Endodermal cell (in vitro differentiated cells): ENCODE measurements at regions not wholly inside any gene's neighbourhood (a gene's known extent, or its start where the extent isn't known, plus 50 kb on each side); places are given as distances from the start of the nearest gene placed in this dataset.

Source experiments
- DNase-seq: peaks from one replicate; pipeline ENCODE4 v3.0.0-alpha.2; 2017
- H3K27ac ChIP-seq: 2 replicates; pipeline ENCODE4 v1.5.1; 2013; ENCODE audit warnings: mild to moderate bottlenecking, low read depth, low read length, moderate library complexity
- H3K27me3 ChIP-seq: 2 replicates; pipeline ENCODE4 v1.6.1; 2013; ENCODE audit warnings: mild to moderate bottlenecking, low read length, moderate library complexity; ENCODE audit not compliant: insufficient read depth, control insufficient read depth, poor library complexity, severe bottlenecking
- H3K36me3 ChIP-seq: 2 replicates; pipeline ENCODE4 v1.7.0; 2013; ENCODE audit warnings: mild to moderate bottlenecking, low read length, moderate library complexity; ENCODE audit not compliant: control insufficient read depth, insufficient read depth
- H3K4me1 ChIP-seq: one replicate; pipeline ENCODE4 v1.7.0; 2013; ENCODE audit warnings: low read length; ENCODE audit not compliant: control insufficient read depth, insufficient read depth
- H3K4me3 ChIP-seq: 2 replicates; pipeline ENCODE4 v1.5.1; 2013; ENCODE audit warnings: mild to moderate bottlenecking, low read length, moderate library complexity
- H3K9ac ChIP-seq: 2 replicates; pipeline ENCODE4 v1.6.1; 2013; ENCODE audit warnings: mild to moderate bottlenecking, low read length, moderate library complexity; ENCODE audit not compliant: poor library complexity, severe bottlenecking; ENCODE audit errors: extremely low read depth
- H3K9me3 ChIP-seq: 2 replicates; pipeline ENCODE4 v1.6.1; 2013; ENCODE audit warnings: mild to moderate bottlenecking, low read length, moderate library complexity; ENCODE audit not compliant: control insufficient read depth
- H3K27ac Mint-ChIP-seq: 2 replicates; pipeline ENCODE4 v1.8.0; 2020; ENCODE audit warnings: mixed read lengths
- H3K27me3 Mint-ChIP-seq: 2 replicates; pipeline ENCODE4 v1.8.0; 2021; ENCODE audit warnings: mild to moderate bottlenecking, mixed read lengths; ENCODE audit not compliant: insufficient read depth
- H3K36me3 Mint-ChIP-seq: 2 replicates; pipeline ENCODE4 v1.8.0; 2020; ENCODE audit warnings: low read depth, mixed read lengths
- H3K4me1 Mint-ChIP-seq: 2 replicates; pipeline ENCODE4 v1.8.0; 2020; ENCODE audit warnings: mixed read lengths
- H3K4me3 Mint-ChIP-seq: 2 replicates; pipeline ENCODE4 v1.8.0; 2020; ENCODE audit warnings: mild to moderate bottlenecking, moderate library complexity, mixed read lengths
- H3K9me3 Mint-ChIP-seq: 2 replicates; pipeline ENCODE4 v1.8.0; 2020; ENCODE audit warnings: mild to moderate bottlenecking, mixed read lengths
- WGBS, 2 experiments: methylation state at CpG; one replicate each; pipeline versions ENCODE4 v1.1.5 to v1.1.7; 2013; ENCODE audit warnings: missing lambda C conversion rate in 2 of 2, mixed read lengths in 1 of 2; ENCODE audit not compliant: insufficient coverage in 1 of 2, insufficient read length in 1 of 2; 5-methylcytosine and 5-hydroxymethylcytosine counted together
- TF ChIP-seq, protein P1 (sequence below): fragments of 200-600 bp; sonication (generic); conservative IDR thresholded peaks from 2 replicates; pipeline ENCODE4 v1.5.0; 2021; ENCODE audit warnings: antibody characterized with exemption, mild to moderate bottlenecking

DNA sequence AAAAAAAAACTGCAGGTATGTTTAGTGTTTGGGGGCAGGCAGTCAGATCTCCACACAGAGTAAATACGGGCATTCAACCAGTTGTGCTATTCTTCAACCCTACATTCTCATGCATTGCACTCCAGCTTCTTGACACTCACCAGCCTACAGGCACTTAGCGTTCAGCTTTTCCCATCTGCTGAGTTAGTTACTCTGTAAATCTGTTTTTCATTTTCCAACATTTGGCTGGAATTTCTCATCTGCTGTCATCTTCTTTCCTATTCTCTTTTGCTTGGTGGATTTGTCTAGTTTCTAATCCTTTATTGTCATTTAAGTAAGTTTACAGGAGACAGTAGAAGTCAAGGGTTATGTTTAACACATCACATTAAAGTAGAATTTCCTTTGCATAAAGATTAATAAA lies 1318.9 kb downstream of the OLFM4 start:
- no peaks in the 10 kb centered on the region for H3K27me3 Mint-ChIP-seq
- H3K9ac ChIP-seq: no peak overlapping the region
- TF ChIP-seq, protein P1, sequence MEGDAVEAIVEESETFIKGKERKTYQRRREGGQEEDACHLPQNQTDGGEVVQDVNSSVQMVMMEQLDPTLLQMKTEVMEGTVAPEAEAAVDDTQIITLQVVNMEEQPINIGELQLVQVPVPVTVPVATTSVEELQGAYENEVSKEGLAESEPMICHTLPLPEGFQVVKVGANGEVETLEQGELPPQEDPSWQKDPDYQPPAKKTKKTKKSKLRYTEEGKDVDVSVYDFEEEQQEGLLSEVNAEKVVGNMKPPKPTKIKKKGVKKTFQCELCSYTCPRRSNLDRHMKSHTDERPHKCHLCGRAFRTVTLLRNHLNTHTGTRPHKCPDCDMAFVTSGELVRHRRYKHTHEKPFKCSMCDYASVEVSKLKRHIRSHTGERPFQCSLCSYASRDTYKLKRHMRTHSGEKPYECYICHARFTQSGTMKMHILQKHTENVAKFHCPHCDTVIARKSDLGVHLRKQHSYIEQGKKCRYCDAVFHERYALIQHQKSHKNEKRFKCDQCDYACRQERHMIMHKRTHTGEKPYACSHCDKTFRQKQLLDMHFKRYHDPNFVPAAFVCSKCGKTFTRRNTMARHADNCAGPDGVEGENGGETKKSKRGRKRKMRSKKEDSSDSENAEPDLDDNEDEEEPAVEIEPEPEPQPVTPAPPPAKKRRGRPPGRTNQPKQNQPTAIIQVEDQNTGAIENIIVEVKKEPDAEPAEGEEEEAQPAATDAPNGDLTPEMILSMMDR: no peak
- peaks cover 18% of the 10 kb centered on the region for H3K36me3 Mint-ChIP-seq
- no peak overlapping the region for H3K4me3 ChIP-seq
- no peak for DNase-seq
- no peaks in the 10 kb centered on the region for H3K4me1 ChIP-seq
- H3K4me3 Mint-ChIP-seq: no peak overlapping the region
- no peak overlapping the region for H3K27ac Mint-ChIP-seq
- H3K27me3 ChIP-seq: no peaks in the 10 kb centered on the region
- H3K27ac ChIP-seq: no peak overlapping the region
- 93 to 100% methylated on average over 2 of the region's 2 CpGs for WGBS, 2 experiments
- peaks cover 13% of the 10 kb centered on the region for H3K9me3 Mint-ChIP-seq
- H3K36me3 ChIP-seq: peaks cover 13% of the 10 kb centered on the region
- H3K4me1 Mint-ChIP-seq: peaks cover 25% of the 10 kb centered on the region
- H3K9me3 ChIP-seq: peaks cover 6% of the 10 kb centered on the region

DNA sequence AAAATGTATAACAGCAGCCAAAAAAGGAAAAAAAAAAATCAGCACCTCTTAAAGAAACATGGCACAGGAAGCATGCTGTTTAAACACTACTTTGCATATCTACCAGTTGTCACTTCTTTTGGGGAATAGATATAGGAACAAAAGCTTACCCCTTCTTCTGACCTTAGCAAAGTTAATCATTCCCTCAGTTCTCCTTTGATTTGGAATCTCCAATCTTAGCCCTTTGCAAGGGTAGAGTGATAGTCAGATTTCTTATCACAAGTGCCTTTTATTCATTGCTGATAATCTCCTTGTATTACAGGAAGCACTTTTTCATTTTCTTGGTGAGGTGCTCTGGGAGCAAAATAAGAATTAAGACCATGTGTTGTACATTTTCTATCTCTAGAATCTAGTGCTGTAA lies 1327.6 kb downstream of the OLFM4 start:
- Mint-ChIP-seq H3K4me3 (no peak overlapping the region), H3K27ac (no peak overlapping the region), H3K27me3 (peaks cover 16% of the 10 kb centered on the region), H3K36me3 (no peaks in the 10 kb centered on the region), H3K9me3 (peaks cover 6% of the 10 kb centered on the region), H3K4me1 (peaks cover 34% of the 10 kb centered on the region)
- H3K27ac ChIP-seq: peak overlapping the region; percentile 21
- peak overlapping the region; percentile 47 for H3K4me3 ChIP-seq
- H3K27me3 ChIP-seq: no peaks in the 10 kb centered on the region
- H3K36me3 ChIP-seq: no peaks in the 10 kb centered on the region
- DNase-seq: no peak
- H3K9me3 ChIP-seq: peaks cover 22% of the 10 kb centered on the region
- TF ChIP-seq, protein P1: no peak
- no peak overlapping the region for H3K9ac ChIP-seq
- peaks cover 7% of the 10 kb centered on the region for H3K4me1 ChIP-seq

DNA sequence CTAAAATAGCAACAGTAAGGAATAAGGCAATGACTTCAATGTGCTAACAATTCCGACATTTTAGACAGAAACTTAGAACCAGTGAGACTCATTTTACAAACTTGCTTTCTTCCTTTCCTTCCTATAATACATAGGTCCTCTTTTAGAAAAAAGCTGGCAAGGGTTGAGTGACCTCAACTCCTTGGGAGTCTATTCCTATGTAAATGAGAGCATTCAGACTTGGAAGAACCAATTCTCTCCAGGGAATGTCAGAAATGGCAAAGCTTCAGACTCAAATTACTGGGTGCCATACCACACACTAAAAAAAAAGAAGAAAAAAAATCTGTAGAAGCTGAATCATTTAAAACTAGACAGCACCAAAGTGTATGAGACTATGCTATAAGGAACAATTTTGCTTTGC lies 1328.2 kb downstream of the OLFM4 start:
- no peak for DNase-seq
- H3K4me3 Mint-ChIP-seq: no peak overlapping the region
- peaks cover 22% of the 10 kb centered on the region for H3K9me3 ChIP-seq
- H3K27me3 ChIP-seq: no peaks in the 10 kb centered on the region
- H3K36me3 Mint-ChIP-seq: no peaks in the 10 kb centered on the region
- WGBS, 2 experiments: 22 to 29% methylated on average over 1 of the region's 1 CpG
- H3K36me3 ChIP-seq: no peaks in the 10 kb centered on the region
- H3K4me3 ChIP-seq: peak overlapping the region; percentile 47
- no peak overlapping the region for H3K27ac Mint-ChIP-seq
- peaks cover 6% of the 10 kb centered on the region for H3K9me3 Mint-ChIP-seq
- TF ChIP-seq, protein P1: no peak
- H3K4me1 Mint-ChIP-seq: peaks cover 34% of the 10 kb centered on the region
- H3K27ac ChIP-seq: peak overlapping the region; percentile 21
- H3K9ac ChIP-seq: no peak overlapping the region
- peaks cover 16% of the 10 kb centered on the region for H3K27me3 Mint-ChIP-seq
- H3K4me1 ChIP-seq: peaks cover 7% of the 10 kb centered on the region
